Endodermal cell (in vitro differentiated cells): ENCODE measurements at regions not wholly inside any gene's neighbourhood (a gene's known extent, or its start where the extent isn't known, plus 50 kb on each side); places are given as distances from the start of the nearest gene placed in this dataset.

Experiments used
- DNase-seq: peaks from one replicate; pipeline ENCODE4 v3.0.0-alpha.2; 2017
- H3K27ac ChIP-seq: 2 replicates; pipeline ENCODE4 v1.5.1; 2013; ENCODE audit warnings: mild to moderate bottlenecking, low read depth, low read length, moderate library complexity
- H3K27me3 ChIP-seq: 2 replicates; pipeline ENCODE4 v1.6.1; 2013; ENCODE audit warnings: mild to moderate bottlenecking, low read length, moderate library complexity; ENCODE audit not compliant: insufficient read depth, control insufficient read depth, poor library complexity, severe bottlenecking
- H3K36me3 ChIP-seq: 2 replicates; pipeline ENCODE4 v1.7.0; 2013; ENCODE audit warnings: mild to moderate bottlenecking, low read length, moderate library complexity; ENCODE audit not compliant: control insufficient read depth, insufficient read depth
- H3K4me1 ChIP-seq: one replicate; pipeline ENCODE4 v1.7.0; 2013; ENCODE audit warnings: low read length; ENCODE audit not compliant: control insufficient read depth, insufficient read depth
- H3K4me3 ChIP-seq: 2 replicates; pipeline ENCODE4 v1.5.1; 2013; ENCODE audit warnings: mild to moderate bottlenecking, low read length, moderate library complexity
- H3K9ac ChIP-seq: 2 replicates; pipeline ENCODE4 v1.6.1; 2013; ENCODE audit warnings: mild to moderate bottlenecking, low read length, moderate library complexity; ENCODE audit not compliant: poor library complexity, severe bottlenecking; ENCODE audit errors: extremely low read depth
- H3K9me3 ChIP-seq: 2 replicates; pipeline ENCODE4 v1.6.1; 2013; ENCODE audit warnings: mild to moderate bottlenecking, low read length, moderate library complexity; ENCODE audit not compliant: control insufficient read depth
- H3K27ac Mint-ChIP-seq: 2 replicates; pipeline ENCODE4 v1.8.0; 2020; ENCODE audit warnings: mixed read lengths
- H3K27me3 Mint-ChIP-seq: 2 replicates; pipeline ENCODE4 v1.8.0; 2021; ENCODE audit warnings: mild to moderate bottlenecking, mixed read lengths; ENCODE audit not compliant: insufficient read depth
- H3K36me3 Mint-ChIP-seq: 2 replicates; pipeline ENCODE4 v1.8.0; 2020; ENCODE audit warnings: low read depth, mixed read lengths
- H3K4me1 Mint-ChIP-seq: 2 replicates; pipeline ENCODE4 v1.8.0; 2020; ENCODE audit warnings: mixed read lengths
- H3K4me3 Mint-ChIP-seq: 2 replicates; pipeline ENCODE4 v1.8.0; 2020; ENCODE audit warnings: mild to moderate bottlenecking, moderate library complexity, mixed read lengths
- H3K9me3 Mint-ChIP-seq: 2 replicates; pipeline ENCODE4 v1.8.0; 2020; ENCODE audit warnings: mild to moderate bottlenecking, mixed read lengths
- WGBS, 2 experiments: methylation state at CpG; one replicate each; pipeline versions ENCODE4 v1.1.5 to v1.1.7; 2013; ENCODE audit warnings: missing lambda C conversion rate in 2 of 2, mixed read lengths in 1 of 2; ENCODE audit not compliant: insufficient coverage in 1 of 2, insufficient read length in 1 of 2; 5-methylcytosine and 5-hydroxymethylcytosine counted together
- TF ChIP-seq, protein P1 (sequence below): fragments of 200-600 bp; sonication (generic); conservative IDR thresholded peaks from 2 replicates; pipeline ENCODE4 v1.5.0; 2021; ENCODE audit warnings: antibody characterized with exemption, mild to moderate bottlenecking

DNA sequence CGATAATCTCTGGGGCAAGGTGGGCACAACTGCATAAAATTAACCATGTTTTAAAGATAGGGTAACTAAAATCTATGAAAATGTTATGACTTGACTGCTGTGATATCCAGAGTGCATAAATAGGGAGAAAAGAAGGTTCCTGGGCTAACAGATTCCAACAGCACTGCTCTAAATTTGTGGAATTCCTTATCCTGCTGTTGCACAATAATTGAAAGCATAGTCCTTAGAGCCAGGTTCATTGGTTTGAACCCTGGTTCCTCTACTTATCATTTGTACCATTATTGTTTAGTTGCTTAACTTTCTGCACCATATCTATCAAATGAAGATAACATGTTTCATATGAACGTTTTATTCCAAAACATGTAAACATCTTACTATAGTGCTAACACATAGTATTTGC is 219.0 kb downstream of the NUF2 start:
- no peaks in the 10 kb centered on the region for H3K36me3 ChIP-seq
- H3K27me3 ChIP-seq, result peaks cover 4% of the 10 kb centered on the region
- DNase-seq, result no peak
- no peak overlapping the region for H3K27ac Mint-ChIP-seq
- TF ChIP-seq, protein P1, sequence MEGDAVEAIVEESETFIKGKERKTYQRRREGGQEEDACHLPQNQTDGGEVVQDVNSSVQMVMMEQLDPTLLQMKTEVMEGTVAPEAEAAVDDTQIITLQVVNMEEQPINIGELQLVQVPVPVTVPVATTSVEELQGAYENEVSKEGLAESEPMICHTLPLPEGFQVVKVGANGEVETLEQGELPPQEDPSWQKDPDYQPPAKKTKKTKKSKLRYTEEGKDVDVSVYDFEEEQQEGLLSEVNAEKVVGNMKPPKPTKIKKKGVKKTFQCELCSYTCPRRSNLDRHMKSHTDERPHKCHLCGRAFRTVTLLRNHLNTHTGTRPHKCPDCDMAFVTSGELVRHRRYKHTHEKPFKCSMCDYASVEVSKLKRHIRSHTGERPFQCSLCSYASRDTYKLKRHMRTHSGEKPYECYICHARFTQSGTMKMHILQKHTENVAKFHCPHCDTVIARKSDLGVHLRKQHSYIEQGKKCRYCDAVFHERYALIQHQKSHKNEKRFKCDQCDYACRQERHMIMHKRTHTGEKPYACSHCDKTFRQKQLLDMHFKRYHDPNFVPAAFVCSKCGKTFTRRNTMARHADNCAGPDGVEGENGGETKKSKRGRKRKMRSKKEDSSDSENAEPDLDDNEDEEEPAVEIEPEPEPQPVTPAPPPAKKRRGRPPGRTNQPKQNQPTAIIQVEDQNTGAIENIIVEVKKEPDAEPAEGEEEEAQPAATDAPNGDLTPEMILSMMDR, result no peak
- no peaks in the 10 kb centered on the region for H3K36me3 Mint-ChIP-seq
- no peak overlapping the region for H3K9ac ChIP-seq
- H3K4me1 ChIP-seq, result no peaks in the 10 kb centered on the region
- no peaks in the 10 kb centered on the region for H3K9me3 ChIP-seq
- H3K4me1 Mint-ChIP-seq, result peaks cover 20% of the 10 kb centered on the region
- H3K4me3 ChIP-seq, result no peak overlapping the region
- 97 to 100% methylated on average over 1 to 2 of the region's 2 CpGs for WGBS, 2 experiments
- no peak overlapping the region for H3K27ac ChIP-seq
- peaks cover under 1% of the 10 kb centered on the region for H3K9me3 Mint-ChIP-seq
- no peak overlapping the region for H3K4me3 Mint-ChIP-seq
- peaks cover 3% of the 10 kb centered on the region for H3K27me3 Mint-ChIP-seq

DNA sequence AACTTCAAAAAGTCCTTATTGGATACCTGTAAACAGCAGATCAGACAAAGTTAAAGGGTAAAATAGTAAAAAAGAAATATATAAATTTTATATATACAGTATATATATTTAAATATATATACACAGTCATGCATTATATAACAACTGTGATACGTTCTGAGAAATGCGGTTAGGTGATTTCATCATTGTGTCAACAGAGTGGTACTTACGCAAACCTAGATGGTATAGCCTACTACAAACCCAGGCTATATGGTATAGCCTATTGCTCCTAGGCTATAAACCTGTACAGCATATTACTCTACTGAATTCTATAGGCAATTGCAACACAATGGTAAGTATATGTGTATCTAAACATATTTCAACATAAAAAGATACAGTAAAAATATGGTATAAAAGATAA is 222.7 kb downstream of the NUF2 start:
- WGBS, 2 experiments, result 97 to 100% methylated on average over 3 of the region's 3 CpGs
- Mint-ChIP-seq H3K9me3 (peaks cover 11% of the 10 kb centered on the region), H3K4me1 (no peaks in the 10 kb centered on the region), H3K4me3 (no peak overlapping the region), H3K36me3 (peaks cover 1% of the 10 kb centered on the region), H3K27ac (no peak overlapping the region), H3K27me3 (peaks cover 3% of the 10 kb centered on the region)
- Histone ChIP-seq H3K9me3 (no peaks in the 10 kb centered on the region), H3K9ac (no peak overlapping the region), H3K4me1 (no peaks in the 10 kb centered on the region), H3K27me3 (peaks cover 3% of the 10 kb centered on the region), H3K36me3 (no peaks in the 10 kb centered on the region), H3K27ac (no peak overlapping the region), H3K4me3 (no peak overlapping the region)
- TF ChIP-seq, protein P1, result no peak
- no peak for DNase-seq

DNA sequence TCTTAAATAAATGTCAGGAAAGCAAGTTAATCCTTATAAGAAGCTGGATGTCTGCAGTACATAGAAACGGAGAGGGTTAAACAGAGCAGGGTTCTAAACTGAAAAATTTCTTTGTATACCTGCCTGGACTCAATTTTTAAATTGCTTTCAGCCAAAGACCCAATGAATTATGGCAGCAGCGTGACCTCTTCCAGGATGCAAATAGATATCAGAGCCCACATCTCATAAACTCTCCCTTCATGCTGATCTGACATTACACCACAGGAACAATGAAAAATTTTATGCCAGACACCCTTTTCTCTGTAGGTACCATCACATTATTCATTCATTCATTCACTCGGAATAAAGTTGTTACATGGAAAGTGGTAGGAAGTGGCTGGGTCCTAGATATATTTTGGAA is 236.4 kb downstream of the NUF2 start:
- H3K9me3 ChIP-seq, result peaks cover 16% of the 10 kb centered on the region
- Mint-ChIP-seq H3K9me3 (peaks cover 11% of the 10 kb centered on the region), H3K27me3 (no peaks in the 10 kb centered on the region), H3K27ac (no peak overlapping the region), H3K4me1 (peaks cover 24% of the 10 kb centered on the region), H3K4me3 (no peak overlapping the region), H3K36me3 (peaks cover 4% of the 10 kb centered on the region)
- 57 to 85% methylated on average over 1 to 3 of the region's 3 CpGs for WGBS, 2 experiments
- peaks cover 19% of the 10 kb centered on the region for H3K4me1 ChIP-seq
- DNase-seq, result no peak
- H3K27me3 ChIP-seq, result no peaks in the 10 kb centered on the region
- TF ChIP-seq, protein P1, result no peak
- no peak overlapping the region for H3K27ac ChIP-seq
- H3K9ac ChIP-seq, result no peak overlapping the region
- peak overlapping the region; percentile 4 for H3K4me3 ChIP-seq
- H3K36me3 ChIP-seq, result no peaks in the 10 kb centered on the region
